Anterior cingulate cortex (tissue), 58 donors: ENCODE measurements at regions not wholly inside any gene's neighbourhood (a gene's known extent, or its start where the extent isn't known, plus 50 kb on each side); places are given as distances from the start of the nearest gene placed in this dataset.

Source experiments
- DNase-seq, 58 donors: peaks; one replicate each; lab custom pipeline; 2025; lab: John Stamatoyannopoulos, UW

DNA sequence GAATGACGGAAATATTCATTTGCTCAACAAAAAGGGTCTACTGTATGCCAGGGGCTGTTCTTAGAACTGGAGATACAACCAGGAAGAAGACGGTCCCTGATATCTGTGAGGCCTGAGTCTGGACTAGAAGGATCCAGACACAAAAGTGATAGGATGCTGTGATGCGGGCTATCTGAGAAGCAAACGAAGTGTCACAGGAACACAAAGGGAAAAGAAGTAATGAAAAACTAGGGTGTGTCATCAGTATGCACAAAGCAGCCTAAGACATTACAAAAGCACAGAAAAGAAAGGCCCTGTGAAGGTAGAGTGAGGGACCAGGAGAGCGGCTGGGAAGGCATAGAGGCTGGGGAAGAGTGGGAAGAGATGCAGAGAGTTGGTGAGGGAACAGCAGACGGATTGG lies 63.3 kb upstream of the C3orf80 start:
- DNase-seq = no peak

DNA sequence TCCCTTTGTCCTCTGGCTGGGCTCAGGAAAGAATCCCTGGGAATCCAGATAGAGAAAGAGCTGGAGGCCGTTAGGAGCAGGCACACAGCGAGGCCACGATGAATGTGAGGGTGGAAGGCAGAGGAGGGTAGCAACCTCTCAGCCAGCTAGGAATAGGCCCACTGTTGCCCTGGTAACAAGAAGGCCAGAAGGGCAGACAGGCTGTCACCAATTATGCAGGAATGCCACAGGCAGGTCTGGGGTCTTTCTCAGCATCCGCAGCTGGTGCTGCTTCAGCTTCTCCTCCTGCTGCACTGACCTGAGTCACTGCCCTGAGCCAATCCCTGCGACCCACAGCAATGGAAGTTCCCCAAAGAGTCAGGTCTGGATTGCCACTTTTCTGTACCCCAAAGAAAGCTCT lies 62.8 kb upstream of the C3orf80 start:
- no peak for DNase-seq

DNA sequence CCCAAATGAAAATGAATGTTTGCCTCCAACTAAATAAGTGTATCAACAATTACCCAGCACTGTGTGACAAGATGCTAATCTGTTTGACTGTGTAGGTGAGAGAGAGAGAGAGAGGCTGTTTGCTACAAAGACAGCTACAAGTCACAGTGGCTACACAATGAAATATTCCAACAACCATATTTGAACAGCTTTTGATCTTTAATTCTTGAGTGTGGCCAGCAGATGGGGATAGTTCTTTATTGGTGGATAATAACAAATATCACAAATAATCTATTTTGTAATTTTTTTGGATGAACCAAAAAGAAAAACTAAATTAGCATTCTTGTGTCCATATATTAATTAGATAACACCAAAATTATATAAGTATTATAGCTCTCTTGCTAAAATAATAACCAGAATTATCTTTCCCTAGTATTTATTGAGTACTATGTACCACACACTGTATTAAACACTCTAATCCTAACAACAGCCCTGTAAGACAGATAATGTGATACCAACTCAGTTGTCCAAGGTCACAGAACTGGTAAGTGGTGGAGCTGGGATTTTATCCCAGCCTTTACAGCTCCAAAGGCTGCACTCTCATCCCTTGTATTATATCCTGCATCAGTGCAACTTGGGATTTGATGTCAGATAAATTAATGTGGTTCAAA lies 61.9 kb upstream of the C3orf80 start:
- peak in 1 of 58 donors; percentile 17 for DNase-seq

DNA sequence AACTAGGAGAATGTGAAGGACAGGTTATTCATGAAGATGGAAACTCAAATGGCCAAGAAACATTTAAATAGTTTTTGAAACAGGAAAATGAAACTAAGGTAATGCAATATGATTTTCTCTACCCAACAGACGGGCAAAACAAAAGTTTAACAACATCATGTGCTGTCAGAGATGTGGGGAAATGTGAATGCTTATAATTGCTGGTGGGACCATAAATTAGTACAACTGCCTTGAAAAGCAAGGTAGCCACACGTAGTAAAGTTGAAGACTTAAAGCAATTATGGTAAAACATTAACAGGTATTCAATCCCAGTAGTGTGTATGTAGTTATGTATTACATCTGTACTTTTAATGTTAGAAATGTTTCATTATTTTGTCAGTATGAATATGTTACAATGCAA lies 57.0 kb upstream of the C3orf80 start:
- DNase-seq = no peak

DNA sequence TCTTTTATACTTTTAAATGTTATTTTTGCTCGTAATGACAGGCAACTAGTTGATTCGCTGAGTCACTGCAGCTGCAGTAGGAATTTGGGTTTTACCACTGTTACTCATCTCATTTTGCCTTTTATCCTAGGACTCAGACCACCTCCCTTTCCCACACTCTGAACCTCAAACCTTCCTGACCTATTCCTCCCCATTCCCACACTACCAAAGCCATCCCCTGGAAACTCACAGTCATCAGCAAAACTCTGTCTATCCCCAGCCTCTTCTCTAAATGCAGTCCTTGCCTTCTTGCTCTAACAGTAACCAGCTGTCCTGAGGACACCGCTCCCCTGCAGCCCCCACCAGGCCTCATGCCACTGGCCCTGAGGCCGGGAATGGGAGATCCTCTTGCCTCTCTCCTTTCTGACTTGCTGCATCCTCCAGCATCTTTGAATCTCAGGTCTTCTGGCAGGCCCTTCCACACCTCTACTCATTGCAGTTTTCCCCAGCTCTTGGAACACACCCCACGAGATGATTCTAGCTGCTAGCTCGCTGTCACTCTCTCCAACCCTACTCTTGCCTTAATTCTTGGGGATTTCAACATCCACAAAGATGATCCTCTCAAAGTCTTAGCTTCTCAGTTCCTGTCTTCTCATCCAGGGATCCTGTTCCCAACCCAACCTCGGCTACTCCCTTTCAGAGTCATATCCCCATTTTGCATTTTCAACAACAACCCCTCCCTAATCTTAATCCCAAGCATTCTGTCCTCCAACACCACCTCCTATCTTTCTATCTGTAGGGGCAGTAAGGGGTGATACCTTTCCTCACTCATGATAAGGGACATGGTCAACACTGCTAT lies 55.9 kb upstream of the C3orf80 start:
- no peak for DNase-seq

DNA sequence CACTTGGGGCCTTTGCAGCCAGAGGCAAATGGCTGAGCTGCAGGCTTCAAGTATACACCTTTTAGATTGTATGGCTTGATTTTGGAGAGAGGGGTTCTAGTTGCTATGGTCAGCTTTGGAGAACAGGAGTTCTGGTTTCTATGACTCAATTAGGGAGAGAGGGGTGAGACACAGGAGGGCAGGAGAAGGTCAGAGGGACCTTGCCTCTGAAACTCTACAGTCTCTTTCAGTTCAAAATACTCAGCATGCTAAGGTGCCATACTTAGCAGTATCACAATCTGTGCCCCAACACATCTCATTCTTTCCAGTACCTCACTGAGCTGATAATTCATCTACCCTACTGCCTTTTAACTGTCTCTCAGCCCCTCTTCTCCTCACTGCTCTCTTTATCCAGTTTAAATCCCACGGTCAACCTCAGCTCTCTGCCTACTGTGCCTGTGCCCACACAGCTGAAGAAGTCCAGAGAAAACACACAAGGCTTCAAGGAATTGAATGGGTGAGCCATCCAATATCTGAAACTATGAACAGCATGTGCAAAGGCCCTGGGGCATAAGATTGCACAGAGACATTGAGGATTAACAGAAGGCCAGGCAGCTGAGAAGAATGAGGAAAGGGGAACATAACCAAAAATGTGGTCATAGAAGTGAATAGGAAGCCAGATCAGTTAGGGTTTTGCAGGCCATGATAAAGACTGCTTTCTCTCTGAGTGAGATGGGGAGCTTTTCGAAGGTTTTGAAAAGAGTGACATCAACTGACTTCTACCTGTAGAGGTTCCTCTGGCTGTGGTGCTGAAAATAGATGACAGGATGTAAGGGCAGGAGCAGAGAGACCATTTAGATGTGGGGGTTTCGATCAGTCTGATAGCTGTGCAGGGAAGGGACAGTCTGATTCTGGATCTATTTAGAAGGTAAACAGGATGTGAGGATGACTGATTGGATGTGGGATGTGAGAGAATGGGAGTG lies 54.5 kb upstream of the C3orf80 start:
- no peak for DNase-seq

DNA sequence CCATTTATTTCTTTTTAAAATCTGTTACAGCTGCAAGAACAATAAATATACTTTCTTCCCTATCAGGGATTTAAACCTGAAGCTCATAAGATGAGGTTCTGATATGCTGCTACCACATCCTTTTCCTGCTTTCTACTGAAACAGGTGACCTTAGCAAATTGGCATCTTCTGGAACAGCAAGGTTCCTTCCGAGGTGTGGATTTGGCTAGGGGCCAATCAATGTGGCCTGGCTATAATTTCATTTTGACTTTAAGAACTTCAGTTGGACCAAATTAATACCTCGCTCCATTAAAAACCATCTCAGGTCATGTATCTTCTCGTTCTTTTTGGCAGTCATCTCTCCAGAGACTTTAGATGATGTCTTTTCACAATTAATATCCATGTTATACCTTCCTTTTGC lies 53.4 kb upstream of the C3orf80 start:
- no peak for DNase-seq

DNA sequence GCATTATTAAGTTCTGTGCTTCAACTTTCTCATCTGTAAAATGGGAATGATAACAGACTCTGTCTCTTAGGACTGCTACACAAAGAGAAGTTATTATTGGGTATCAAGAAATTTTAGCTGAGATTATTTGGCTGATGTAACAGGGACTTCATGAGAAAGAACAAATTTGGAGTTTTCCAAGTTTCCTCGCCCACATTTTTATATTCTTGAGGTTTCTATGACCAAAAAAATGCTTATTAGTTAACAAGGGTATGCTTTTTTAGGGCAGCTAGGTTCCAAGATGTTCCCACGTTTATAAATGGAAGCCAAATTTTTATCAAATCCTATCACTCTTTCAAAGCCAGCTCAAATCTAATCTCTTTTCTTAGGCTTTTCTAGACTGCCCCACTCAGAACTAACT lies 50.6 kb upstream of the C3orf80 start:
- no peak for DNase-seq
